Neutrophil (primary cell): ENCODE measurements at regions not wholly inside any gene's neighbourhood (a gene's known extent, or its start where the extent isn't known, plus 50 kb on each side); places are given as distances from the start of the nearest gene placed in this dataset.

Experiments
- H3K27ac ChIP-seq: fragments of 200-600 bp; sonication (generic); 2 replicates; pipeline ENCODE4 v1.5.1; 2016; ENCODE audit warnings: mild to moderate bottlenecking, moderate library complexity
- H3K27me3 ChIP-seq: fragments of 200-600 bp; sonication (generic); 2 replicates; pipeline ENCODE4 v1.6.0; 2016; ENCODE audit warnings: mild to moderate bottlenecking
- H3K36me3 ChIP-seq: fragments of 200-600 bp; sonication (generic); 2 replicates; pipeline ENCODE4 v1.5.1; 2017
- H3K4me1 ChIP-seq, 2 experiments: fragments of 200-600 bp in 1 of 2; sonication (generic) in 1 of 2; 1 replicate in 1 of 2; 2 replicates in 1 of 2; pipeline versions ENCODE4 v1.5.1 to v1.6.1; 2013 to 2016; ENCODE audit warnings: low read depth in 1 of 2, low read length in 1 of 2, mild to moderate bottlenecking in 1 of 2, moderate library complexity in 1 of 2; ENCODE audit not compliant: control insufficient read depth in 1 of 2, insufficient read depth in 1 of 2
- H3K4me3 ChIP-seq, 2 experiments: fragments of 200-600 bp in 1 of 2; sonication (generic) in 1 of 2; 1 replicate in 1 of 2; 2 replicates in 1 of 2; pipeline ENCODE4 v1.5.1; 2013 to 2016; ENCODE audit warnings: low read depth in 1 of 2, low read length in 1 of 2, mild to moderate bottlenecking in 1 of 2, moderate library complexity in 1 of 2
- H3K9me3 ChIP-seq: fragments of 200-600 bp; sonication (generic); 2 replicates; pipeline ENCODE4 v1.5.1; 2016
- CTCF ChIP-seq: fragments of 200-600 bp; sonication (generic); IDR thresholded peaks from 2 replicates; pipeline ENCODE4 v1.5.1; 2016; ENCODE audit warnings: antibody characterized with exemption

DNA sequence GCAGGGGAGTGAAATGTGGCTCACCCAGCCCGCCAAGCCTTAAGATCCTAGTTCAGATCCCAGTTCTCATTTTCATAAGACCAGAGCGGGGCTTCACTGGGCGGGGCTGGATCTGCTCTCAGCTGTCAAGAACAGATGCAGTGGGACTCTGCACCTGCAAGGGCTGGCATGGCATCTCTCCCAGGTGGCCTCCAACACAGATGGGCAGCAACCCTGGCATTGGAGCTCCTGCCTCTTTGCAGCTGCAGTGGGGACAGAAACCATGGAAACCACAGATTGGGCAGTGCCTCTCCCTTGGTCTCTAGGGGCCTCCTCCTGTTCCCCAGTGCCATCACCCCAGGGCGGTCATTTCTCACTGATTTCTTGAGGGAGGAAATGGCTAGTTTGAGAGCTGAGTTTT is 267.7 kb downstream of the PRDM2 start:
- peaks cover 16% of the 10 kb centered on the region for H3K27me3 ChIP-seq
- H3K4me1 ChIP-seq = no peaks in the 10 kb centered on the region
- no peaks in the 10 kb centered on the region for H3K9me3 ChIP-seq
- H3K4me3 ChIP-seq = no peak overlapping the region
- H3K36me3 ChIP-seq = no peaks in the 10 kb centered on the region
- H3K27ac ChIP-seq = no peak overlapping the region
- no peak for TF ChIP-seq CTCF

- peaks cover 16% of the 10 kb centered on the region for H3K27me3 ChIP-seq
- no peak for TF ChIP-seq CTCF
- H3K36me3 ChIP-seq = no peaks in the 10 kb centered on the region
- no peaks in the 10 kb centered on the region for H3K4me1 ChIP-seq
- H3K9me3 ChIP-seq = no peaks in the 10 kb centered on the region
- H3K4me3 ChIP-seq = no peak overlapping the region
- H3K27ac ChIP-seq = no peak overlapping the region
Observed at GRCh38 chr1:13968361-13968760, 268.4 kb downstream of the PRDM2 start.

DNA sequence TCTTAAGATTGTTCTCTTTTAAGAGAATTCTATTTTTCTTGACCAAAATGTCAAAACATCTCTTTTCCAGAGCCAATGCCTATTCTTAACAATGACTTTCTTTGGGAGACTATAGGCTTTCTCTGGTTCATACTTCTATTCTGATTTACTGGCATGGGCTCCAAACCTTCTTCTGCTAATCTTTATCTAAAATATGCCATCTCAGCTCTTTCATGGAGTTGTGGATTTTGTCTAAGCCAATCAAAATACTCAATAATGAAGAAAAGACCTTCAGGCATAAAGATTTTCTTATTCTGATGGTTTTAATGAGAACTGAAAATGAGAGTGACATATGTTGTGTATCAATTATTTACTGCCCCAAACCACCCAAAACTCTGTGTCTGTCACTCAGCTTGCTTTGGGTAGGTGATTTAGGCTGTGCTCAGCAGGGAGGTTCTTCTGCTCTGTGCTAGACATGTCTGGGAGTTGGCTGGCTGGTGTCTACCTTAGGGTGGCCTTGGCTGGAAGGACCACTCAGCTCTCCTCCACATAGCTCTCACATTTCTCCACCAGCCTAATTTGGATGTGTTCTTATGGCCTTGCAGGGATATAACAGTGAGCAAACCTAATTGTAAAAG is 270.8 kb downstream of the PRDM2 start:
- no peak overlapping the region for H3K27ac ChIP-seq
- peaks cover 7% of the 10 kb centered on the region for H3K27me3 ChIP-seq
- H3K4me1 ChIP-seq = no peaks in the 10 kb centered on the region
- H3K4me3 ChIP-seq = no peak overlapping the region
- no peaks in the 10 kb centered on the region for H3K9me3 ChIP-seq
- TF ChIP-seq CTCF = no peak
- H3K36me3 ChIP-seq = no peaks in the 10 kb centered on the region

GRCh38 chr1:13976485-13976884 is 276.5 kb downstream of the PRDM2 start:
- H3K9me3 ChIP-seq = no peaks in the 10 kb centered on the region
- no peaks in the 10 kb centered on the region for H3K27me3 ChIP-seq
- TF ChIP-seq CTCF = no peak
- no peak overlapping the region for H3K4me3 ChIP-seq
- H3K36me3 ChIP-seq = no peaks in the 10 kb centered on the region
- H3K4me1 ChIP-seq = no peaks in the 10 kb centered on the region
- H3K27ac ChIP-seq = no peak overlapping the region

DNA sequence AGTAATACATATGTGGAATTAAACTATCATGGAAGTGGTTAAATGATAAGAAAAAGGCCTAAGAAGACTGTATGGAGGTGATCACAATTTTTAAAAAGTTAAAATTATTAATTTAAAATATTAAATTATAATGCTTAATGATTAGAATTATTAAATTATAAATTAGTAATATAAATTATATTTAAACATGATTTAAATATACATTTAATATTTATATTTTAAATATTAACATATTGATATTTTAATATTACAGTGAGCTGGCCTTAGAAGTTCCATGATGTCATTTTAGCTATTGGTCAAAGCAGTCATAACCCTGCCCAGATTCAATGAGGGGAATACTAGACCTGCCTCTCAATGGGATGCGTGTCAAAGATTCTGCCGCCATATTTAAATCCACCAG is 281.2 kb downstream of the PRDM2 start:
- H3K9me3 ChIP-seq = no peaks in the 10 kb centered on the region
- no peaks in the 10 kb centered on the region for H3K36me3 ChIP-seq
- no peaks in the 10 kb centered on the region for H3K27me3 ChIP-seq
- no peaks in the 10 kb centered on the region for H3K4me1 ChIP-seq
- H3K4me3 ChIP-seq = no peak overlapping the region
- TF ChIP-seq CTCF = no peak
- H3K27ac ChIP-seq = no peak overlapping the region

DNA sequence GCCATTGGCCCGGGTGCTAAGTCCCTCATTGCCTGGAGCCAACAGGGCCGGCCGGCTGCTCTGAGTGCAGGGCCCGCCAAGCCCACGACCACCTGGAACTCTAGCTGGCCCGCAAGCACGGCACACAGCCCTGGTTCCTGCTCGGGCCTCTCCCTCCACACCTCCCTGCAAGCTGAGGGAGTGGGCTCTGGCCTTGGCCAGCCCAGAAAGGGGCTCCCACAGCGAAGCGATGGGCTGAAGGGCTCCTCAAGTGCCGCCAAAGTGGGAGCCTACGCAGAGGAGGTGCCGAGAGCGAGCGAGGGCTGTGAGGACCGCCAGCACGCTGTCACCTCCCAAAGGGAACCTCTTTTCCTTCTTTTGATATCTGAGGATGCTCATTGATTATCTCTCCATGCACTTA is 283.4 kb downstream of the PRDM2 start:
- Histone ChIP-seq H3K36me3 (no peaks in the 10 kb centered on the region), H3K4me3 (no peak overlapping the region), H3K4me1 (no peaks in the 10 kb centered on the region), H3K9me3 (no peaks in the 10 kb centered on the region), H3K27ac (no peak overlapping the region), H3K27me3 (no peaks in the 10 kb centered on the region)
- TF ChIP-seq CTCF = no peak
